Fibroblast of the aortic adventitia (primary cell): ENCODE measurements at regions not wholly inside any gene's neighbourhood (a gene's known extent, or its start where the extent isn't known, plus 50 kb on each side); places are given as distances from the start of the nearest gene placed in this dataset.

Experiments
- DNase-seq: peaks from one replicate; pipeline ENCODE4 v3.0.0-alpha.2; 2010; ENCODE audit warnings: low read depth
- H3K4me3 ChIP-seq: 2 replicates; pipeline ENCODE4 v1.5.1; 2011; ENCODE audit warnings: low read depth, mild to moderate bottlenecking, control low read depth, low read length, moderate library complexity
- CTCF ChIP-seq: IDR thresholded peaks from 2 replicates; pipeline ENCODE4 v1.5.1; 2011; ENCODE audit warnings: mild to moderate bottlenecking, low read length, control low read depth, inconsistent platforms; ENCODE audit not compliant: insufficient read depth

- peak; percentile 94 for DNase-seq
- H3K4me3 ChIP-seq = no peak overlapping the region
- TF ChIP-seq CTCF = no peak
Measured at GRCh38 chr13:76425935-76426334, 460.3 kb downstream of the KCTD12 start.

GRCh38 chr13:76421011-76421410 is 465.2 kb downstream of the KCTD12 start:
- no peak overlapping the region for H3K4me3 ChIP-seq

GRCh38 chr13:76418404-76418803 is 467.8 kb downstream of the KCTD12 start:
- no peak for TF ChIP-seq CTCF
- H3K4me3 ChIP-seq = no peak overlapping the region
- no peak for DNase-seq

More at GRCh38 chr13:76421011-76421410, 465.2 kb downstream of the KCTD12 start:
- no peak for DNase-seq
- no peak for TF ChIP-seq CTCF

- DNase-seq = no peak
- H3K4me3 ChIP-seq = no peak overlapping the region
- TF ChIP-seq CTCF = no peak
Measured at GRCh38 chr13:76414320-76414719, 471.9 kb downstream of the KCTD12 start.

GRCh38 chr13:76406243-76406642 is 480.0 kb downstream of the KCTD12 start:
- TF ChIP-seq CTCF = no peak
- H3K4me3 ChIP-seq = no peak overlapping the region
- DNase-seq = no peak

- no peak for TF ChIP-seq CTCF
- DNase-seq = no peak
- no peak overlapping the region for H3K4me3 ChIP-seq
Measured at GRCh38 chr13:76398425-76398824, 487.8 kb downstream of the KCTD12 start.

- no peak overlapping the region for H3K4me3 ChIP-seq
- no peak for DNase-seq
- no peak for TF ChIP-seq CTCF
Measured at GRCh38 chr13:76397413-76397812, 488.8 kb downstream of the KCTD12 start.
